ENCODE measurements at regions not wholly inside any gene's neighbourhood (a gene's known extent, or its start where the extent isn't known, plus 50 kb on each side); places are given as distances from the start of the nearest gene placed in this dataset.

GRCh38 chr7:41592236-41592635 lies 110.7 kb downstream of the INHBA start:
- TF ChIP-seq MAX (IDR thresholded peaks at IDR 0.05; ENCODE audit: low read depth) (no peak), RCOR1 (IDR thresholded peaks at IDR 0.05; ENCODE audit: low read length) (no peak), RXRA (IDR thresholded peaks at IDR 0.05; ENCODE audit: borderline replicate concordance, low read depth) (no peak), POLR2AphosphoS5 (IDR thresholded peaks at IDR 0.05; ENCODE audit: low read depth, low read length) (no peak), RAD21 (IDR thresholded peaks at IDR 0.05; ENCODE audit: low read length) (no peak)
- Histone ChIP-seq H3K27me3 (ENCODE audit: insufficient read depth) (no peaks in the 10 kb centered on the region), H3F3A (replicated peaks; ENCODE audit: insufficient read depth) (no peaks in the 10 kb centered on the region), H3K9ac (no peak overlapping the region), H3K36me3 (replicated peaks in 1 of 2; ENCODE audit: control insufficient read depth in 1 of 2, insufficient read depth in 2 of 2, low read length in 1 of 2) (peaks cover 0 to 3% of the 10 kb centered on the region in 2 experiments), H3K9me2 (no peaks in the 10 kb centered on the region), H3K9me3 (peaks cover 10% of the 10 kb centered on the region; the same call in 1 of the 2 replicates), H3K4me3 (ENCODE audit: low read depth in 2 of 2, low read length in 1 of 2) (no peak overlapping the region), H3K4me1 (ENCODE audit: control insufficient read depth in 1 of 2, insufficient read depth in 2 of 2, low read depth in 1 of 2, low read length in 1 of 2) (no peaks in the 10 kb centered on the region), H3K79me2 (ENCODE audit: insufficient read depth) (no peaks in the 10 kb centered on the region), H2AFZ (ENCODE audit: low read depth) (no peak overlapping the region), H4K20me1 (ENCODE audit: insufficient read depth) (no peaks in the 10 kb centered on the region), H3K4me2 (no peak overlapping the region), H3K27ac (ENCODE audit: low read depth in 2 of 2, low read length in 1 of 2) (no peak overlapping the region)
- 86% methylated on average over 1 of the region's 1 CpG for WGBS (ENCODE audit: low lambda C conversion rate)
- POLR2A ChIA-PET: no interaction called here
- CTCF ChIA-PET: interaction anchor here (1.0 to 1.2 kb wide), 2 partner anchors 12 to 31 kb away, joined by 3 to 5 read pairs; no protein-coding TSS in a partner anchor
- no peak for DNase-seq

GRCh38 chr7:41590986-41591385 lies 111.9 kb downstream of the INHBA start:
- ChIA-PET CTCF (interaction anchor here (0.9 kb wide), 1 partner anchor 15 kb away, joined by 4 read pairs; no protein-coding TSS in a partner anchor), POLR2A (no interaction called here)
- Histone ChIP-seq H3K9ac (no peak overlapping the region), H3K4me3 (ENCODE audit: low read depth in 2 of 2, low read length in 1 of 2) (no peak overlapping the region), H4K20me1 (ENCODE audit: insufficient read depth) (no peaks in the 10 kb centered on the region), H3F3A (replicated peaks; ENCODE audit: insufficient read depth) (no peaks in the 10 kb centered on the region), H3K9me3 (no peaks in the 10 kb centered on the region), H2AFZ (ENCODE audit: low read depth) (no peak overlapping the region), H3K36me3 (replicated peaks in 1 of 2; ENCODE audit: control insufficient read depth in 1 of 2, insufficient read depth in 2 of 2, low read length in 1 of 2) (no peaks in the 10 kb centered on the region), H3K4me2 (no peak overlapping the region), H3K9me2 (no peaks in the 10 kb centered on the region), H3K4me1 (ENCODE audit: control insufficient read depth in 1 of 2, insufficient read depth in 2 of 2, low read depth in 1 of 2, low read length in 1 of 2) (no peaks in the 10 kb centered on the region), H3K27ac (ENCODE audit: low read depth in 2 of 2, low read length in 1 of 2) (no peak overlapping the region), H3K79me2 (ENCODE audit: insufficient read depth) (no peaks in the 10 kb centered on the region), H3K27me3 (ENCODE audit: insufficient read depth) (no peaks in the 10 kb centered on the region)
- 76% methylated on average over 1 of the region's 1 CpG for WGBS (ENCODE audit: low lambda C conversion rate)
- no peak for DNase-seq
- TF ChIP-seq ELF1 (IDR thresholded peaks at IDR 0.05) (no peak), RXRA (IDR thresholded peaks at IDR 0.05; ENCODE audit: borderline replicate concordance, low read depth) (no peak), PBX3 (IDR thresholded peaks at IDR 0.05) (no peak), USF1 (IDR thresholded peaks at IDR 0.05; ENCODE audit: borderline replicate concordance, low read depth) (no peak), NFIC (IDR thresholded peaks at IDR 0.05; ENCODE audit: borderline replicate concordance) (no peak), RCOR1 (IDR thresholded peaks at IDR 0.05; ENCODE audit: low read length) (no peak), ZBTB33 (IDR thresholded peaks at IDR 0.05; ENCODE audit: borderline replicate concordance, low read depth) (no peak), FOXM1 (IDR thresholded peaks at IDR 0.05; ENCODE audit: low read depth) (no peak), FOSL2 (IDR thresholded peaks at IDR 0.05; ENCODE audit: borderline replicate concordance, low read depth) (no peak), YY1 (IDR thresholded peaks at IDR 0.05; ENCODE audit: low read depth) (no peak), NRF1 (IDR thresholded peaks at IDR 0.05; ENCODE audit: low read depth, low read length) (no peak), MXI1 (IDR thresholded peaks at IDR 0.05; ENCODE audit: low read depth, low read length) (no peak), MEF2A (IDR thresholded peaks at IDR 0.05; ENCODE audit: borderline replicate concordance, low read depth) (no peak), CHD2 (IDR thresholded peaks at IDR 0.05; ENCODE audit: low read length, partially characterized antibody) (no peak)

All from SK-N-SH (cell line).